Ovary (tissue), 7 donors: ENCODE measurements at regions not wholly inside any gene's neighbourhood (a gene's known extent, or its start where the extent isn't known, plus 50 kb on each side); places are given as distances from the start of the nearest gene placed in this dataset.

Experiments
- DNase-seq, 5 donors: peaks; one replicate each; pipeline ENCODE4 v3.0.0-alpha.2; 2019 to 2020
- H3K27ac ChIP-seq, 2 donors: fragments of 200-600 bp; one replicate each; pipeline versions ENCODE4 v1.5.1 to v1.8.0; 2019 to 2022
- H3K27me3 ChIP-seq: fragments of 200-600 bp; one replicate; pipeline ENCODE4 v1.8.0; 2022
- H3K36me3 ChIP-seq: fragments of 200-600 bp; sonication (generic); one replicate; pipeline ENCODE4 v1.5.1; 2019
- H3K4me1 ChIP-seq: one replicate; pipeline ENCODE4 v1.8.1; 2013; ENCODE audit warnings: mild to moderate bottlenecking, moderate library complexity; ENCODE audit not compliant: insufficient read depth
- H3K4me3 ChIP-seq: fragments of 200-600 bp; sonication (generic); one replicate; pipeline ENCODE4 v1.5.1; 2017
- H3K9me3 ChIP-seq, 2 donors: fragments of 200-600 bp in 1 of 2; sonication (generic) in 1 of 2; one replicate each; pipeline versions ENCODE4 v1.5.1 to v1.8.1; 2013 to 2019; ENCODE audit warnings: mild to moderate bottlenecking in 1 of 2, moderate library complexity in 1 of 2
- EP300 ChIP-seq: sonication (generic); formaldehyde crosslinking; IDR thresholded peaks from one replicate; pipeline ENCODE4 v1.6.1; 2017; ENCODE audit warnings: antibody characterized with exemption
- POLR2A ChIP-seq: fragments of 450-650 bp; IDR thresholded peaks from one replicate; pipeline ENCODE4 v1.6.1; 2017; ENCODE audit warnings: antibody characterized with exemption, mild to moderate bottlenecking, moderate library complexity
- WGBS, 3 donors: extraction: QIAGEN DNeasy Blood & Tissue Kit in 1 of 3; methylation state at CpG; one replicate each; pipeline versions ENCODE4 v1.1.5 to v1.1.7; 2013 to 2017; 5-methylcytosine and 5-hydroxymethylcytosine counted together
- intact Hi-C, 4 donors: fragments of 100-400 bp; cut with DNase I; formaldehyde crosslinking; loops; one replicate each; pipeline versions ENCODE4 v1.11.0 to v1.15.1; 2022 to 2023
- TF ChIP-seq, protein P1 (sequence below), 3 donors: fragments of 450-650 bp in 2 of 3; fragments of 200-600 bp in 1 of 3; IDR thresholded peaks; one replicate each; pipeline versions ENCODE4 v1.5.1 to v1.8.0; 2016 to 2022; ENCODE audit warnings: antibody characterized with exemption in 3 of 3, mild to moderate bottlenecking in 1 of 3
- donor health status: DM: no; HTN: no; CAD: no; lungs with moderate emphysema.
- donor health status: DM: no; HTN: no; CAD: no.
- donor health status: Bipolar disorder and iron deficiency.
- donor health status: DM: no; HTN: no; CAD: no.
- donor health status: DM: yes; HTN: yes; CAD: no.

DNA sequence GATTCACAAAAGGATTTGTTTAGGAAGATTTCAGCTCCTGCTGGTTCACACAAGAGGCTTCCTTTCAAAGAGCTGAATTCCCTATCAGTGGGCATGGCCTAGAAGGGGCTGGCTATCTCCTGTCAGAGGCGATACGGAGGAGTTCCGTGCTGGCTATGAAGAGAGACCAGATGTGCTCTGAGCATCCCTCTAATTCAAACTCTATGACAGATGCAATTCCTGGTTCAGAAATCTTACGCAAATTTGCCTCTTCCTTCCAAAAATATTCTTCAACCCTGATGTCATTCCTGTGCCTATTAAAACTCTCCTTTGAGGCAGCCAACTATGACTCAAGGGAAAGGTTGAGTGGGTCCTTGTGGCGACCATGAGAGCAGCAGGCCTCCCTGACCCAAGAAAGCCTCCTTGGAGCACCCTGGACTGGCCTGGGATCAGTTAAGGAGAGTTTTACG lies 139.3 kb upstream of the HES1 start:
- Histone ChIP-seq H3K27ac (no peak overlapping the region), H3K4me3 (no peak overlapping the region), H3K36me3 (no peaks in the 10 kb centered on the region), H3K27me3 (no peaks in the 10 kb centered on the region), H3K9me3 (no peaks in the 10 kb centered on the region), H3K4me1 (no peaks in the 10 kb centered on the region)
- WGBS, 3 donors: 75 to 96% (median 90%) methylated on average over 6 of the region's 6 CpGs
- intact Hi-C loops: no loop called here
- peak in 1 of 5 donors; percentile 7 for DNase-seq
- TF ChIP-seq, protein P1, sequence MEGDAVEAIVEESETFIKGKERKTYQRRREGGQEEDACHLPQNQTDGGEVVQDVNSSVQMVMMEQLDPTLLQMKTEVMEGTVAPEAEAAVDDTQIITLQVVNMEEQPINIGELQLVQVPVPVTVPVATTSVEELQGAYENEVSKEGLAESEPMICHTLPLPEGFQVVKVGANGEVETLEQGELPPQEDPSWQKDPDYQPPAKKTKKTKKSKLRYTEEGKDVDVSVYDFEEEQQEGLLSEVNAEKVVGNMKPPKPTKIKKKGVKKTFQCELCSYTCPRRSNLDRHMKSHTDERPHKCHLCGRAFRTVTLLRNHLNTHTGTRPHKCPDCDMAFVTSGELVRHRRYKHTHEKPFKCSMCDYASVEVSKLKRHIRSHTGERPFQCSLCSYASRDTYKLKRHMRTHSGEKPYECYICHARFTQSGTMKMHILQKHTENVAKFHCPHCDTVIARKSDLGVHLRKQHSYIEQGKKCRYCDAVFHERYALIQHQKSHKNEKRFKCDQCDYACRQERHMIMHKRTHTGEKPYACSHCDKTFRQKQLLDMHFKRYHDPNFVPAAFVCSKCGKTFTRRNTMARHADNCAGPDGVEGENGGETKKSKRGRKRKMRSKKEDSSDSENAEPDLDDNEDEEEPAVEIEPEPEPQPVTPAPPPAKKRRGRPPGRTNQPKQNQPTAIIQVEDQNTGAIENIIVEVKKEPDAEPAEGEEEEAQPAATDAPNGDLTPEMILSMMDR (IDR thresholded peaks at IDR 0.05): no peak
- no peak for TF ChIP-seq POLR2A
- TF ChIP-seq EP300: no peak

- Histone ChIP-seq H3K4me1 (peaks cover 4% of the 10 kb centered on the region), H3K36me3 (no peaks in the 10 kb centered on the region), H3K9me3 (no peaks in the 10 kb centered on the region), H3K4me3 (no peak overlapping the region), H3K27me3 (no peaks in the 10 kb centered on the region), H3K27ac (no peak overlapping the region)
- intact Hi-C loops: no loop called here
- DNase-seq: no peak
- TF ChIP-seq, protein P1 (IDR thresholded peaks at IDR 0.05): no peak
- TF ChIP-seq EP300: no peak
- 68 to 83% (median 80%) methylated on average over 12 of the region's 12 CpGs for WGBS, 3 donors
Observed at GRCh38 chr3:193997228-193998122, 138.5 kb upstream of the HES1 start.

DNA sequence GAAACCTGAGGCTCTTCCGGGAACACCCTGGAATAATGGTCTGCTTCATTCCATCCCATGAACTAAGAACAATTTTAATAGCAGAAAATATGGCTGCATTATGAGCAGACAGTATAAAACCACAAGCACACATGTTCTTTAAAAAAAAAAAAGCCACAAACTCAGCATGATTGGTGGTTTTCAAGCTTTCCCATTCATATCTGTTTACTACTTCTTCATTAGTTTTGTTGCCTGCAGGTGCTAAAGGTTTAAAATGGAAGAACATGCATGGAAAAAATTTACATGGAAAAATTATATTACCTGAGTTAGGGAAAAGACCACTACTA lies 137.9 kb upstream of the HES1 start:
- TF ChIP-seq EP300 (no peak), POLR2A (no peak)
- TF ChIP-seq, protein P1 (IDR thresholded peaks at IDR 0.05): no peak
- no peak for DNase-seq
- no peaks in the 10 kb centered on the region for H3K9me3 ChIP-seq
- H3K36me3 ChIP-seq: no peaks in the 10 kb centered on the region
- no peak overlapping the region for H3K27ac ChIP-seq
- no peaks in the 10 kb centered on the region for H3K27me3 ChIP-seq
- H3K4me1 ChIP-seq: peaks cover 4% of the 10 kb centered on the region
- no peak overlapping the region for H3K4me3 ChIP-seq
- intact Hi-C loops: no loop called here
- WGBS, 3 donors: 71 to 86% (median 75%) methylated on average over 1 of the region's 1 CpG

GRCh38 chr3:193998628-193999195 lies 137.2 kb upstream of the HES1 start:
- no peaks in the 10 kb centered on the region for H3K36me3 ChIP-seq
- no peaks in the 10 kb centered on the region for H3K27me3 ChIP-seq
- 89 to 95% (median 94%) methylated on average over 12 of the region's 12 CpGs for WGBS, 3 donors
- intact Hi-C loops: no loop called here
- TF ChIP-seq EP300 (no peak), POLR2A (no peak)
- TF ChIP-seq, protein P1 (IDR thresholded peaks at IDR 0.05): no peak
- H3K27ac ChIP-seq: no peak overlapping the region
- peaks cover 7% of the 10 kb centered on the region for H3K4me1 ChIP-seq
- no peaks in the 10 kb centered on the region for H3K9me3 ChIP-seq
- no peak for DNase-seq
- H3K4me3 ChIP-seq: no peak overlapping the region
